ENCODE measurements at regions not wholly inside any gene's neighbourhood (a gene's known extent, or its start where the extent isn't known, plus 50 kb on each side); places are given as distances from the start of the nearest gene placed in this dataset.

DNA sequence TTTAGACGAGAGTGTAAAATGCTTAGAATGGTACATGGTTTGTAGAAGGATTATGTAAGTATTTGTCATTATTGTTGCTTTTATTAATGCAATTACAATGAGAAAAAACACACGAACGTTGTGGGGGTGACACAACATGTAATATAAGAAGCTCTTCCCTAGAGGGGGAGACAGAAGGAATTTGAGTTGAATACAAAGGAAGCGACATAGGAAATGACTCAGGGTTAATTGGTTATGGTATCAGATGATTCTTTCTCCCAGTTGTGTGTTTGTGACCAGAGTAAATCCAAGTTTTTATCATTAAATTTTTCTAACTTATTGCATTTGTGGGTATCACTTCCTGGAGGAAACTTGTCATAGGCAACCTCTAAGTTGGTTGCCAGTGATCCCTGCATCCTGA, 625.6 kb upstream of the CDH2 start:
- TF ChIP-seq JUND (IDR thresholded peaks at IDR 0.05; ENCODE audit: low read depth) = no peak
- DNase-seq (ENCODE audit: low read depth in 1 of 2, low spot score in 1 of 2) = no peak
- in situ Hi-C loops (cut with HindIII; ENCODE audit: low pct_unique_long_range_greater_than_20kb, low sequenced_read_pairs) = no loop called here

DNA sequence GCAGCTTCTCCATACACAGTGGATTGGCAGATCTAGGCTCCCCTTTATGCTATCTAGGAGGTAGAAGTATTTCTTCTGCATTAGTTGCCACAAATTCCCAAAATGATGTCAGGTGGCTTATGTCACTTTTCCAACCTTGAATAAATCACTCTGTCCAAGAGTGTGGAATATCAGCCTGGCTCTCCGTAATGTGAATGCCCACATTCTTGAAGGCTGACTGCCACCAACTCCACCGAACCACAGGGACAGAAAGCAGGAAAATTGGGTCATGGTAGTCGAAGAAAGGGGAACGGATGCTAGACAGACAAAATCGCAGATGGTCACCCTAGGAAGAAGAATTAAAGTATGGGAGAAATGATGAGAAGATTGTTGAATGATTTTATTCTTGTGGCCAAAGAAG, 624.9 kb upstream of the CDH2 start:
- no peak for TF ChIP-seq JUND (IDR thresholded peaks at IDR 0.05; ENCODE audit: low read depth)
- no peak for DNase-seq (ENCODE audit: low read depth in 1 of 2, low spot score in 1 of 2)
- in situ Hi-C loops (cut with HindIII; ENCODE audit: low pct_unique_long_range_greater_than_20kb, low sequenced_read_pairs) = no loop called here

DNA sequence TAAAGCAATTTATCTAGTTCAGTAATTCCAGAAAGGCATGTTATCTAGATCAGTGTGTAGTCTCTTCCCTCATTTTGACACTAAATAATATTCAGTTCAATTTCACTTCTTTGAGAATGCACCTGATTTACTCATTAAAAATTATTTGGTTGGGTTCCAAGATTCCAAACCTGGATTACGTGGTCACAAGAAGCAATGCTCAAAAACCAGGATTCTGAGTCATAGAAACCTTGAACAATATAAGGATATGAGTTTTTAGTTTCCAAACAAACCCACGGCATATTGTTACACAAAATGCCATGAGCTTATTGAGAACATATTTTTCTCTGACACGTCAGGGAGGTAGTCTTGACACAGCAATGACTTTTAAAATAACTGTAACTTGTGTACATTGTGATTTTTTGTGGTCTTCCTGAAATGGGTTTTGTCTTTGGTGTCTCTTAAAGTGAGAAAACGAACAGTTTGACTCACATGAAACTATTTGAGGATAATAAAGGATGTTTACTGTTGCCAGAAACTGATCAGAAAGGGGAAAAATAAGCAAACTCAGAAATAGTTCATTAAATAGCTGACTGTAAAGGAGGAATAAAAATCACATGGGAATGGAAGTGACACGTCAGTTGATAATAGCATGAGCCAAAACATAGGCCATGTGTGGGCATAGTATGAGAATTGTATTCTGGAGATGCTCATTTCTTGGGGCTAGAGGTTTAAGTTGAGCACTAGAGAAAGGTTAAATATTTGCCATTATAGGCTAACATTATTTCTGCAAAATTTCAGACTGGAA, 617.7 kb upstream of the CDH2 start:
- DNase-seq (ENCODE audit: low read depth in 1 of 2, low spot score in 1 of 2) = no peak
- TF ChIP-seq JUND (IDR thresholded peaks at IDR 0.05; ENCODE audit: low read depth) = no peak
- in situ Hi-C loops (cut with HindIII; ENCODE audit: low pct_unique_long_range_greater_than_20kb, low sequenced_read_pairs) = no loop called here

DNA sequence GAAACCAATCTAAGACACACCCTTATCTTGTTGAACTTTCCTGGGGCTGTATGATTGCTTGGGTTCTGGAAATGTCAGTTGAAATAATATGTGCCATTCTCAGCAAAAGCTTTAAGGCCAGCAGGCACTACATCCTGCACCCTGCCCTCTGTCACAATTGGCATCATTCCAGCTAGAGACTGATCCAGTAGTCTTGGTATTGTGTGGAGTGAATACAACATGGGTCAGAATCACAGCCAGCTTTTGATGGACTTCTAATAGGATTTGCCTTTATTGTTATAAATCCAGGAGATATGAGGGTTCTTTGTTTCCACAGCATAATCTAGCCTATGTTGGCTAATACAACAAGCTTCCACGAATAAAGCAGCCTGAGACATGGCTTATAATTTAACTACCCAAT, 617.0 kb upstream of the CDH2 start:
- no peak for DNase-seq (ENCODE audit: low read depth in 1 of 2, low spot score in 1 of 2)
- in situ Hi-C loops (cut with HindIII; ENCODE audit: low pct_unique_long_range_greater_than_20kb, low sequenced_read_pairs) = no loop called here
- no peak for TF ChIP-seq JUND (IDR thresholded peaks at IDR 0.05; ENCODE audit: low read depth)

DNA sequence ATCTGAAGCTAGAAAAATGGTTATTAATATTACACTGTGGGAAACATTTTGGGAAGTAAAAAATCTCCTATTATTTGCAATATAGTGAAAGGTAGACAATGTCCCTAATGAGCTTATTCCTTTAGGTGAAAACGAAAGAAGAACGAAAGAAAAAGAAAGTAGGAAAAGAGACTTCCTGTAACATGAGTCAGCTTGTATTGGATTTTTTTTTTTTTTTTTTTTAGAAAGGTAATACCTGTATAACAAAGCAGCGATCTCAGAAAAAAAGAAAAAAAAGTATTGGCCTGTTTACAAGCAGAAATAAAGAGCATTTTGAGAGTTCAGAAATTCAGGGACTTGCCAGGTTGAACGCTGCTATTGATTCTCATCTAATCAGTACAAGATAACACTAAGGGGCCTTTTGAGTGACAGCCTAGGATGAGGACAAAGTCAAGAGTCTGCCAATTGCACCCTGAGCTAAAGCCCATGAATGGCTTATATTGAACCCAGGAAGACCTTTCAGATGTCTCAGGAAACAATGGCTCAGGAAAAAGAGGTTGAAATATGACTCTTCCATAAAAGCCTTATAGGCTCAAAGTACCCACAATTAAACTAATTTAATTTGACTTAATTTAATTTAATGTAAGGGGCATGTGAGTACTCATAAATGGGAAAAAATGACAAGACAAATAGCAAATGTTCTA, 615.6 kb upstream of the CDH2 start:
- in situ Hi-C loops (cut with HindIII; ENCODE audit: low pct_unique_long_range_greater_than_20kb, low sequenced_read_pairs) = no loop called here
- no peak for TF ChIP-seq JUND (IDR thresholded peaks at IDR 0.05; ENCODE audit: low read depth)
- DNase-seq (ENCODE audit: low read depth in 1 of 2, low spot score in 1 of 2) = no peak

DNA sequence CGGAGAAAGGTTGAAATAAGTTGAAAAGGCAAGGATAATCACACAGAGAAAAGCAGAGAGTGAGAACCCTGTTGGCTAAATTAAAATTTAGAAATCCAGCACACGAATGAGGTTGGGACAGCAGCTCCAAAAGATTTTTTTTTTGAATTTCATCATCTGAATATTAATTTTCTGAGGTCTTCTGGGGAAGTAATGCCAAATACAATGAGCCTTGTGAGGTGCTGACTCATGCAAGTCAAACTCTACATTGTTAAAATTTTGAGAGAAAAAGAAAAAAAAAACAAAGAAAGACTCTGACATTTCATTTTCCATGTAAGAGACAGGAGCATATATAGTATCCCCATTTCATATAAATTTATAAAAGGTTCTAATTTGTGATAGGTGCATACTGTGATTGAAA, 614.2 kb upstream of the CDH2 start:
- in situ Hi-C loops (cut with HindIII; ENCODE audit: low pct_unique_long_range_greater_than_20kb, low sequenced_read_pairs) = no loop called here
- no peak for DNase-seq (ENCODE audit: low read depth in 1 of 2, low spot score in 1 of 2)
- TF ChIP-seq JUND (IDR thresholded peaks at IDR 0.05; ENCODE audit: low read depth) = no peak

DNA sequence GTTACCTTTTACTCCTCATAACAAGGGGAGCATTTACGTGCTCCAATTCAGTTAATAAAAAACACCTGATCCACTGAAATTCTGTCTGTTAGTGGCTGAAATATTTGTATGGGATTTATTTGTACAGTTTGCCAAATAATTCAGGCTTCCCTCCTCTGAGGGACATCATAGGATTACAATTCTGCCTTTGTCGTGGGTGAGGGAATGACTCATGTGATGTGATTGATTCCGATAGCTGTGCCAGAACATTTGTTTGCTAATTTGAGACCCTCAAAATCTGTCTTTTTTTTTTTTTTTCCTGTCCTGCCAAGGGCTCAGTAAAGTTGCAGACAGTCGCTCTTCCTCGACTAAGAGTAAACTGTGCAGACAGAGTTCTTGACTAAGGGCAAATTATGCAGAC, 612.6 kb upstream of the CDH2 start:
- TF ChIP-seq JUND (IDR thresholded peaks at IDR 0.05; ENCODE audit: low read depth) = no peak
- no peak for DNase-seq (ENCODE audit: low read depth in 1 of 2, low spot score in 1 of 2)
- in situ Hi-C loops (cut with HindIII; ENCODE audit: low pct_unique_long_range_greater_than_20kb, low sequenced_read_pairs) = no loop called here

DNA sequence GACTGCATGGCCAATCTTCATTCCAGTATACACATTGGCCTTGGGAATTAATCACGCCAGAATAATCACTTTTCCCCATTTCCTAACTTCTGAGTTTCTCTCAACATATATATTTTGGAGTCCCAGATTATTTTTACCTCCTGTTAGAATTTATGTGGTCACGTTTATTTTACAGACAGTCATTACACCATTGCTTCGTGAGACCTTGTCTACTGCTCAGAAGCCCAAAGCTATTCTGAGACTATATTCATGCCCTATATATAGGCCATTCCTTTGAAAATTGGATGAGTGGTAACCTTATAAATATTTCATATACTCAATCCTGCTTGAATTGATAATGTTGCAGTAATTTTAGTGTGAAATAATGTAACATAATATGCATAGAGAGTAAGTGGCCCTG, 610.0 kb upstream of the CDH2 start:
- in situ Hi-C loops (cut with HindIII; ENCODE audit: low pct_unique_long_range_greater_than_20kb, low sequenced_read_pairs) = no loop called here
- TF ChIP-seq JUND (IDR thresholded peaks at IDR 0.05; ENCODE audit: low read depth) = no peak
- DNase-seq (ENCODE audit: low read depth in 1 of 2, low spot score in 1 of 2) = no peak

DNA sequence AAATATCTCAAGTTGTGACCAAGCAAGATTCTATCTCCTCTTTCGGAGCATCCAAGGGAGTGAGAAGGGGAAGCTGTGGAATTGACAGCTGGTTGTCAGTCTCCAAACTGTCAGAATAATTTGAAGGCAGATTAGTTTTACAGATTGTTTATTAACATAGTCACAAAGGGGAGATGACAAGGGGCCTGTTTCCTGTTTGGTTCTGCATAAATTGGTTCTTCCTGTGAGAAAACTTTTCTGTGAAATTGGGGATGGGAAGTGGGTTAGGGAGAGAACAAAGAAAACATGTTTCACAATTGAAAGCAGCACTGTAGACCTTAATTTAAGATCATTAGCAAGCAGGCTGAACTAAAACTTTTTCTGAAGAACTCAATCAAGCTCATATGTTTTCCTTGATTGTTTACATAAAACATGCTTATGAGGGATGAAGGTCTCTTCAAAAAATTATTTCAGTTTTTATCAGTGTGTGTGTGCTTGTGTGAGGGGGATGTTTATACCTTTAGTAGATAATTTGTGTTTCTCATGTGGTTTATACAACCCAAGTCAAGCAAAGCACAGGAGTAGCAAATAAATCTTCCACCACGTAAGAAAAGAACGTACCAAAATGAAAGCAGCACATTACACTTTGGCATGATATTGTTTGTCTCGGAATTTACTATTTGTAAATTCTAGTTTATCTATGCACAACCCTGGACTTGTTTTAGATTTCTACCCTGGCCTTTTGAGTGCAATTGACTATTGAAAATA, 604.9 kb upstream of the CDH2 start:
- no peak for TF ChIP-seq JUND (IDR thresholded peaks at IDR 0.05; ENCODE audit: low read depth)
- in situ Hi-C loops (cut with HindIII; ENCODE audit: low pct_unique_long_range_greater_than_20kb, low sequenced_read_pairs) = no loop called here
- DNase-seq (ENCODE audit: low read depth in 1 of 2, low spot score in 1 of 2) = no peak

DNA sequence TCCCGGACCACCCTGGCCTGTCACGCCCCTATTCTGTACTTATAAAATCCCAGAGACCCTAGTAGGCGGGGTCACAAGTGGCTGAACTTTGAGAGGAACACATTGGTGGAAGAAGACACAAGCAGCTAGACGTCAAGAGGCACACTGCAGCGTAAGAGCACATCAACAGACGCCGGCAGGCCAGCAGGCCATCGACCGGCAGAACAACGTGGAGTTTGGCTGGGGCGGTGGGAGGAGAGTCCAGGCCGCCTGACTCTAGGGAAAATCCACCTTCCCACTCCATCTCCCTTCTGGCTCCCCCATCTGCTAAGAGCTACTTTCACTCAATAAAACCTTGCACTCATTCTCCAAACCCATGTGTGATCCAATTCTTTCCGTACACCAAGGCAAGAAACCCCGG, 601.8 kb upstream of the CDH2 start:
- TF ChIP-seq JUND (IDR thresholded peaks at IDR 0.05; ENCODE audit: low read depth) = no peak
- DNase-seq (ENCODE audit: low read depth in 1 of 2, low spot score in 1 of 2) = no peak
- in situ Hi-C loops (cut with HindIII; ENCODE audit: low pct_unique_long_range_greater_than_20kb, low sequenced_read_pairs) = no loop called here

DNA sequence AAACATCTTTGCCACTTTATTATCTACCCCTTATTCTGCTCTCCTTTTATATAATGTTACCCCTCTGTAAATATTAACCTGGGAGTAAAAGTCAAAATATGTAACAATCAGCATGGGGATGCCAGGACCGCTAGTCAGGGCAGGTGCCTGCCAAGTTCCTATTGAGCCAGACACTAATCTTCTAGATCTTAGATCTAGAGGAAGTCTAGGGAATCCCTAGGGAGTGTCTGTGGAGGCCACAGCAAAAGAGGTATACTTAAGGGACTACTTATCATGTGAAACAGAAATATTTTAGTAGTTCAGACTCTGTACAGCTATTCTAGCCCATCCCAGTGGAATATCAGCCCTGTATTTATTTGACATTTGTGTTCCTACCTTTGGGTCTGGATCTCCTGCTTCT, 600.8 kb upstream of the CDH2 start:
- no peak for TF ChIP-seq JUND (IDR thresholded peaks at IDR 0.05; ENCODE audit: low read depth)
- no peak for DNase-seq (ENCODE audit: low read depth in 1 of 2, low spot score in 1 of 2)
- in situ Hi-C loops (cut with HindIII; ENCODE audit: low pct_unique_long_range_greater_than_20kb, low sequenced_read_pairs) = no loop called here

DNA sequence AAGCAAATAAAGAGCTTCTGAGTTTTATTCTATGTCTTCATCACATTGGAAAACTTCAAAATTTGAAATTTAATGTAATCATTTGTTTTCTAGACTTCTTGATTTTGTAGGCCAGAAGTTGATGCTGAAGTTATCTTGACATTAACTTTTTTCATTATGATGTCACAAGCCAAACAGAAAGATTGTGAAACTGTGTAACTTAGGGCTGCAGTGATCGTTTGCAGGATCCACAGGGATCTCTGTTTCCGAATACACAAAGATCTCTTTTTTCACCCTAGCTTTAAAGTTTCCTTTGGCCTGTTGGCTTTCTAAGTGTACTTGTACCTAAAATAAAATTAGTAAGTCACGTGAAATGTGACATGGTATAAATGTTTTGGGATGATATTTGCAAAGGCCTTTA, 594.9 kb upstream of the CDH2 start:
- TF ChIP-seq JUND (IDR thresholded peaks at IDR 0.05; ENCODE audit: low read depth) = no peak
- no peak for DNase-seq (ENCODE audit: low read depth in 1 of 2, low spot score in 1 of 2)
- in situ Hi-C loops (cut with HindIII; ENCODE audit: low pct_unique_long_range_greater_than_20kb, low sequenced_read_pairs) = no loop called here
